SK-N-SH (cell line): ENCODE measurements at regions not wholly inside any gene's neighbourhood (a gene's known extent, or its start where the extent isn't known, plus 50 kb on each side); places are given as distances from the start of the nearest gene placed in this dataset.

ENCODE experiments used
- EP300 ChIP-seq, 2 experiments: IDR thresholded peaks; 2 replicates each; pipeline versions ENCODE4 v1.4.0 to v1.6.1; 2012; ENCODE audit warnings: borderline replicate concordance in 1 of 2, low read depth in 1 of 2, low read length in 1 of 2
- GATA2 ChIP-seq: sonication (generic); formaldehyde crosslinking; IDR thresholded peaks from 2 replicates; pipeline ENCODE4 v1.5.0; 2020; ENCODE audit warnings: mild to moderate bottlenecking, missing genetic modification reagents
- MEF2A ChIP-seq: IDR thresholded peaks from 2 replicates; pipeline ENCODE4 v1.4.0; 2012; ENCODE audit warnings: low read depth, borderline replicate concordance
- MXI1 ChIP-seq: IDR thresholded peaks from 2 replicates; pipeline ENCODE4 v1.6.1; 2012; ENCODE audit warnings: mild to moderate bottlenecking, low read depth, low read length, improper control_type of control experiment
- POLR2AphosphoS5 ChIP-seq: IDR thresholded peaks from 2 replicates; pipeline ENCODE4 v1.6.1; 2012; ENCODE audit warnings: low read depth, low read length
- SIN3A ChIP-seq: IDR thresholded peaks from 2 replicates; pipeline ENCODE4 v1.6.1; 2012; ENCODE audit warnings: low read depth, mild to moderate bottlenecking, low read length, moderate library complexity, borderline replicate concordance
- SMC3 ChIP-seq: IDR thresholded peaks from 2 replicates; pipeline ENCODE4 v1.6.1; 2012; ENCODE audit warnings: low read depth, low read length, improper control_type of control experiment
- TAF1 ChIP-seq: IDR thresholded peaks from 2 replicates; pipeline ENCODE4 v1.6.1; 2012; ENCODE audit warnings: low read depth, mild to moderate bottlenecking, low read length, moderate library complexity, borderline replicate concordance
- TCF12 ChIP-seq: IDR thresholded peaks from 2 replicates; pipeline ENCODE4 v1.4.0; 2012
- YY1 ChIP-seq: IDR thresholded peaks from 2 replicates; pipeline ENCODE4 v1.4.0; 2012; ENCODE audit warnings: low read depth, mild to moderate bottlenecking
- TF ChIP-seq, protein P1 (sequence below): fragments of 200-600 bp; sonication (generic); IDR thresholded peaks from 2 replicates; pipeline ENCODE4 v1.6.1; 2017; ENCODE audit warnings: antibody characterized with exemption, mild to moderate bottlenecking, moderate library complexity
- TF ChIP-seq, protein P2 (sequence below): IDR thresholded peaks from 2 replicates; pipeline ENCODE4 v1.6.1; 2012; ENCODE audit warnings: mild to moderate bottlenecking, low read depth, low read length, moderate library complexity

GRCh38 chr1:38287036-38287435 is 240.4 kb upstream of the POU3F1 start:
- TF ChIP-seq, protein P1, sequence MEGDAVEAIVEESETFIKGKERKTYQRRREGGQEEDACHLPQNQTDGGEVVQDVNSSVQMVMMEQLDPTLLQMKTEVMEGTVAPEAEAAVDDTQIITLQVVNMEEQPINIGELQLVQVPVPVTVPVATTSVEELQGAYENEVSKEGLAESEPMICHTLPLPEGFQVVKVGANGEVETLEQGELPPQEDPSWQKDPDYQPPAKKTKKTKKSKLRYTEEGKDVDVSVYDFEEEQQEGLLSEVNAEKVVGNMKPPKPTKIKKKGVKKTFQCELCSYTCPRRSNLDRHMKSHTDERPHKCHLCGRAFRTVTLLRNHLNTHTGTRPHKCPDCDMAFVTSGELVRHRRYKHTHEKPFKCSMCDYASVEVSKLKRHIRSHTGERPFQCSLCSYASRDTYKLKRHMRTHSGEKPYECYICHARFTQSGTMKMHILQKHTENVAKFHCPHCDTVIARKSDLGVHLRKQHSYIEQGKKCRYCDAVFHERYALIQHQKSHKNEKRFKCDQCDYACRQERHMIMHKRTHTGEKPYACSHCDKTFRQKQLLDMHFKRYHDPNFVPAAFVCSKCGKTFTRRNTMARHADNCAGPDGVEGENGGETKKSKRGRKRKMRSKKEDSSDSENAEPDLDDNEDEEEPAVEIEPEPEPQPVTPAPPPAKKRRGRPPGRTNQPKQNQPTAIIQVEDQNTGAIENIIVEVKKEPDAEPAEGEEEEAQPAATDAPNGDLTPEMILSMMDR, result no peak
- TF ChIP-seq GATA2 (CRISPR knock-in tag) (no peak), TAF1 (no peak), MXI1 (no peak), TCF12 (no peak), MEF2A (no peak), SMC3 (no peak), EP300 (IDR thresholded peaks at IDR 0.05; ENCODE audit: borderline replicate concordance in 1 of 2, low read depth in 1 of 2, low read length in 1 of 2) (no peak), POLR2AphosphoS5 (no peak), SIN3A (no peak), YY1 (no peak)
- TF ChIP-seq, protein P2, sequence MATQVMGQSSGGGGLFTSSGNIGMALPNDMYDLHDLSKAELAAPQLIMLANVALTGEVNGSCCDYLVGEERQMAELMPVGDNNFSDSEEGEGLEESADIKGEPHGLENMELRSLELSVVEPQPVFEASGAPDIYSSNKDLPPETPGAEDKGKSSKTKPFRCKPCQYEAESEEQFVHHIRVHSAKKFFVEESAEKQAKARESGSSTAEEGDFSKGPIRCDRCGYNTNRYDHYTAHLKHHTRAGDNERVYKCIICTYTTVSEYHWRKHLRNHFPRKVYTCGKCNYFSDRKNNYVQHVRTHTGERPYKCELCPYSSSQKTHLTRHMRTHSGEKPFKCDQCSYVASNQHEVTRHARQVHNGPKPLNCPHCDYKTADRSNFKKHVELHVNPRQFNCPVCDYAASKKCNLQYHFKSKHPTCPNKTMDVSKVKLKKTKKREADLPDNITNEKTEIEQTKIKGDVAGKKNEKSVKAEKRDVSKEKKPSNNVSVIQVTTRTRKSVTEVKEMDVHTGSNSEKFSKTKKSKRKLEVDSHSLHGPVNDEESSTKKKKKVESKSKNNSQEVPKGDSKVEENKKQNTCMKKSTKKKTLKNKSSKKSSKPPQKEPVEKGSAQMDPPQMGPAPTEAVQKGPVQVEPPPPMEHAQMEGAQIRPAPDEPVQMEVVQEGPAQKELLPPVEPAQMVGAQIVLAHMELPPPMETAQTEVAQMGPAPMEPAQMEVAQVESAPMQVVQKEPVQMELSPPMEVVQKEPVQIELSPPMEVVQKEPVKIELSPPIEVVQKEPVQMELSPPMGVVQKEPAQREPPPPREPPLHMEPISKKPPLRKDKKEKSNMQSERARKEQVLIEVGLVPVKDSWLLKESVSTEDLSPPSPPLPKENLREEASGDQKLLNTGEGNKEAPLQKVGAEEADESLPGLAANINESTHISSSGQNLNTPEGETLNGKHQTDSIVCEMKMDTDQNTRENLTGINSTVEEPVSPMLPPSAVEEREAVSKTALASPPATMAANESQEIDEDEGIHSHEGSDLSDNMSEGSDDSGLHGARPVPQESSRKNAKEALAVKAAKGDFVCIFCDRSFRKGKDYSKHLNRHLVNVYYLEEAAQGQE, result no peak
